ENCODE measurements at regions not wholly inside any gene's neighbourhood (a gene's known extent, or its start where the extent isn't known, plus 50 kb on each side); places are given as distances from the start of the nearest gene placed in this dataset.

- no peak for FAIRE-seq
- DNase-seq (ENCODE audit: low read depth, low spot score) = no peak
- no peak overlapping the region for H3K27ac ChIP-seq (ENCODE audit: control insufficient read depth, insufficient read depth, low read length)
- H3K4me2 ChIP-seq (ENCODE audit: control insufficient read depth, extremely low read depth, insufficient read depth, low read depth, low read length) = no peak overlapping the region
- H3K9me3 ChIP-seq (ENCODE audit: control insufficient read depth, low read depth, low read length) = no peaks in the 10 kb centered on the region
- H2AFZ ChIP-seq (ENCODE audit: control insufficient read depth, low read length) = no peak overlapping the region
- no peaks in the 10 kb centered on the region for H3K79me2 ChIP-seq (ENCODE audit: control insufficient read depth, insufficient read depth, low read length)
- no peaks in the 10 kb centered on the region for H3K9me1 ChIP-seq (ENCODE audit: control insufficient read depth, extremely low read depth, insufficient read depth, low read length)
- no peaks in the 10 kb centered on the region for H3K4me1 ChIP-seq (ENCODE audit: control insufficient read depth, extremely low read depth, insufficient read depth, low read length)
- no peak overlapping the region for H3K4me3 ChIP-seq (ENCODE audit: control insufficient read depth in 2 of 3, extremely low read depth in 1 of 3, insufficient read depth in 2 of 3, low read depth in 1 of 3, low read length in 3 of 3)
- H3K27me3 ChIP-seq (ENCODE audit: control insufficient read depth, extremely low read depth, insufficient read depth, low read length) = peaks cover 35% of the 10 kb centered on the region
- TF ChIP-seq CTCF (optimal IDR thresholded peaks at IDR 0.05 in 1 of 3, IDR thresholded peaks at IDR 0.05 in 1 of 3, conservative IDR thresholded peaks at IDR 0.05 in 1 of 3; ENCODE audit: extremely low read depth in 1 of 3, insufficient read depth in 2 of 3, low read length in 3 of 3) (no peak), EZH2 (IDR thresholded peaks at IDR 0.05; ENCODE audit: low read length) (no peak)
- no peaks in the 10 kb centered on the region for H3K36me3 ChIP-seq (ENCODE audit: control insufficient read depth in 2 of 2, extremely low read depth in 1 of 2, insufficient read depth in 2 of 2, low read length in 2 of 2)
- dilution Hi-C loops (cut with MboI; ENCODE audit: extremely low pct_ligation_motif_present, low sequenced_read_pairs) = no loop called here
- H3K9ac ChIP-seq (ENCODE audit: control insufficient read depth, extremely low read depth, insufficient read depth, low read length) = no peak overlapping the region
- peaks cover 3% of the 10 kb centered on the region for H4K20me1 ChIP-seq (ENCODE audit: control insufficient read depth, extremely low read depth, insufficient read depth, low read length)
These were observed 195.5 kb downstream of the RBFOX3 start for GRCh38 chr17:79415365-79415764.

- Histone ChIP-seq H3K79me2 (ENCODE audit: control insufficient read depth, insufficient read depth, low read length) (no peaks in the 10 kb centered on the region), H3K27me3 (ENCODE audit: control insufficient read depth, extremely low read depth, insufficient read depth, low read length) (peaks cover 35% of the 10 kb centered on the region), H3K4me1 (ENCODE audit: control insufficient read depth, extremely low read depth, insufficient read depth, low read length) (no peaks in the 10 kb centered on the region), H3K9me1 (ENCODE audit: control insufficient read depth, extremely low read depth, insufficient read depth, low read length) (no peaks in the 10 kb centered on the region), H3K9ac (ENCODE audit: control insufficient read depth, extremely low read depth, insufficient read depth, low read length) (no peak overlapping the region), H3K27ac (ENCODE audit: control insufficient read depth, insufficient read depth, low read length) (no peak overlapping the region), H3K4me3 (ENCODE audit: control insufficient read depth in 2 of 3, extremely low read depth in 1 of 3, insufficient read depth in 2 of 3, low read depth in 1 of 3, low read length in 3 of 3) (no peak overlapping the region), H2AFZ (ENCODE audit: control insufficient read depth, low read length) (no peak overlapping the region), H3K36me3 (ENCODE audit: control insufficient read depth in 2 of 2, extremely low read depth in 1 of 2, insufficient read depth in 2 of 2, low read length in 2 of 2) (no peaks in the 10 kb centered on the region), H3K9me3 (ENCODE audit: control insufficient read depth, low read depth, low read length) (no peaks in the 10 kb centered on the region), H3K4me2 (ENCODE audit: control insufficient read depth, extremely low read depth, insufficient read depth, low read depth, low read length) (no peak overlapping the region), H4K20me1 (ENCODE audit: control insufficient read depth, extremely low read depth, insufficient read depth, low read length) (peaks cover 3% of the 10 kb centered on the region)
- dilution Hi-C loops (cut with MboI; ENCODE audit: extremely low pct_ligation_motif_present, low sequenced_read_pairs) = no loop called here
- DNase-seq (ENCODE audit: low read depth, low spot score) (no peak), FAIRE-seq (no peak)
- TF ChIP-seq EZH2 (IDR thresholded peaks at IDR 0.05; ENCODE audit: low read length) (no peak), CTCF (optimal IDR thresholded peaks at IDR 0.05 in 1 of 3, IDR thresholded peaks at IDR 0.05 in 1 of 3, conservative IDR thresholded peaks at IDR 0.05 in 1 of 3; ENCODE audit: extremely low read depth in 1 of 3, insufficient read depth in 2 of 3, low read length in 3 of 3) (no peak)
These were observed 196.0 kb downstream of the RBFOX3 start for GRCh38 chr17:79414793-79415211.

Measured in keratinocyte (primary cell).